ENCODE measurements at regions not wholly inside any gene's neighbourhood (a gene's known extent, or its start where the extent isn't known, plus 50 kb on each side); places are given as distances from the start of the nearest gene placed in this dataset.

DNA sequence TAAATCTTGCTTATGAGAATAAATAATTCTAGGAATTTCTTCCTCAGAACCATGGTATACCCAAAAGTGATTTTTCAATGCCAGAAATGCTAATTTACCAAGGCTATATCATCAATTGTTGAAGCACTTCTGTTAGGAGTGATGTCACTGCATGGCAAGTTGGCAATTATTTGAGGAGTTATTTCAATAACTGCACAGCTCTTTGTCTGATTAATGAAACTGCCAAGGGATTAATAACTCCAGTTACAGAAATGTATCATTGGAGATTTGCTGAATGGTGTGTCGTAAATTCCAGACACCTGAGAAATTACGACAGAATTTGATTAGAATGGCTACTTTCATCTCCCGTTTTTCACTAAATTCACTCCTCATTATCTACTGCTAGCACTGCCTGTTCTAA lies 182.6 kb upstream of the TYRP1 start:
- H3K79me2 ChIP-seq, result no peaks in the 10 kb centered on the region
- H3K27me3 ChIP-seq, result no peaks in the 10 kb centered on the region
- H3K4me2 ChIP-seq, result no peak overlapping the region
- H3K36me3 ChIP-seq (replicated peaks; ENCODE audit: insufficient read depth, low read depth), result no peaks in the 10 kb centered on the region
- no peak overlapping the region for H2AFZ ChIP-seq
- no peak overlapping the region for H3K27ac ChIP-seq
- H3K4me1 ChIP-seq (ENCODE audit: insufficient read depth), result peaks cover 7% of the 10 kb centered on the region
- no peak for DNase-seq (ENCODE audit: low spot score)
- TF ChIP-seq, protein P1, sequence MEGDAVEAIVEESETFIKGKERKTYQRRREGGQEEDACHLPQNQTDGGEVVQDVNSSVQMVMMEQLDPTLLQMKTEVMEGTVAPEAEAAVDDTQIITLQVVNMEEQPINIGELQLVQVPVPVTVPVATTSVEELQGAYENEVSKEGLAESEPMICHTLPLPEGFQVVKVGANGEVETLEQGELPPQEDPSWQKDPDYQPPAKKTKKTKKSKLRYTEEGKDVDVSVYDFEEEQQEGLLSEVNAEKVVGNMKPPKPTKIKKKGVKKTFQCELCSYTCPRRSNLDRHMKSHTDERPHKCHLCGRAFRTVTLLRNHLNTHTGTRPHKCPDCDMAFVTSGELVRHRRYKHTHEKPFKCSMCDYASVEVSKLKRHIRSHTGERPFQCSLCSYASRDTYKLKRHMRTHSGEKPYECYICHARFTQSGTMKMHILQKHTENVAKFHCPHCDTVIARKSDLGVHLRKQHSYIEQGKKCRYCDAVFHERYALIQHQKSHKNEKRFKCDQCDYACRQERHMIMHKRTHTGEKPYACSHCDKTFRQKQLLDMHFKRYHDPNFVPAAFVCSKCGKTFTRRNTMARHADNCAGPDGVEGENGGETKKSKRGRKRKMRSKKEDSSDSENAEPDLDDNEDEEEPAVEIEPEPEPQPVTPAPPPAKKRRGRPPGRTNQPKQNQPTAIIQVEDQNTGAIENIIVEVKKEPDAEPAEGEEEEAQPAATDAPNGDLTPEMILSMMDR (IDR thresholded peaks at IDR 0.05; ENCODE audit: poor library complexity), result no peak
- no peak for TF ChIP-seq EZH2 (IDR thresholded peaks at IDR 0.05; ENCODE audit: borderline replicate concordance)
- no peak for TF ChIP-seq EZH2phosphoT487 (IDR thresholded peaks at IDR 0.05; ENCODE audit: low read depth, severe bottlenecking, unreplicated experiment)
- H4K20me1 ChIP-seq (ENCODE audit: insufficient read depth, poor library complexity, severe bottlenecking), result no peaks in the 10 kb centered on the region
- H3K9me3 ChIP-seq (ENCODE audit: low read depth), result no peaks in the 10 kb centered on the region
- H3K4me3 ChIP-seq, result no peak overlapping the region
- 59% methylated on average over 3 of the region's 3 CpGs for WGBS (ENCODE audit: low lambda C conversion rate, missing lambda C conversion rate)
- no peaks in the 10 kb centered on the region for H3K9me2 ChIP-seq (replicated peaks; ENCODE audit: insufficient read depth)

DNA sequence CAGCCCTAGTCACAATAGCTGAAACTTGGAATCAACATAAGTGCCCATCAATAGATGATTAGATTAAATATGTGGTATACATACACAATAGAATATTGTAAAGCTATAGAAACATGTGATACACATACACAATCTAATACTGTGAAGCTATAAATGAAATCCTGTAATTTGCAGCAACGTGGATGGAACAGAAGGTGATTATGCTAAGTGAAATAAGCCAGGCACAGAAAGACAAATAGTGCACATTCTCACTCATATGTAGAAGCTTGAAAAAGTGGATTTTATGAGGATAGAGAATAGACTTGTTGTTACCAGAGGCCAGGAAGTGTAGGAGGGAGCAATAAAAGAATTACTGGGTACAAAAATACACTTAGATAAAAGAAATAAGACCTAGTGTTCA lies 181.5 kb upstream of the TYRP1 start:
- Histone ChIP-seq H3K27ac (no peak overlapping the region), H3K79me2 (no peaks in the 10 kb centered on the region), H3K36me3 (replicated peaks; ENCODE audit: insufficient read depth, low read depth) (no peaks in the 10 kb centered on the region), H3K4me2 (no peak overlapping the region), H3K27me3 (no peaks in the 10 kb centered on the region), H3K9me3 (ENCODE audit: low read depth) (no peaks in the 10 kb centered on the region), H3K4me3 (no peak overlapping the region), H4K20me1 (ENCODE audit: insufficient read depth, poor library complexity, severe bottlenecking) (no peaks in the 10 kb centered on the region), H3K9me2 (replicated peaks; ENCODE audit: insufficient read depth) (no peaks in the 10 kb centered on the region), H2AFZ (no peak overlapping the region), H3K4me1 (ENCODE audit: insufficient read depth) (peaks cover 8% of the 10 kb centered on the region)
- 18% methylated on average over 1 of the region's 1 CpG for WGBS (ENCODE audit: low lambda C conversion rate, missing lambda C conversion rate)
- TF ChIP-seq EZH2 (IDR thresholded peaks at IDR 0.05; ENCODE audit: borderline replicate concordance) (no peak), EZH2phosphoT487 (IDR thresholded peaks at IDR 0.05; ENCODE audit: low read depth, severe bottlenecking, unreplicated experiment) (no peak)
- TF ChIP-seq, protein P1 (IDR thresholded peaks at IDR 0.05; ENCODE audit: poor library complexity), result no peak
- DNase-seq (ENCODE audit: low spot score), result no peak

DNA sequence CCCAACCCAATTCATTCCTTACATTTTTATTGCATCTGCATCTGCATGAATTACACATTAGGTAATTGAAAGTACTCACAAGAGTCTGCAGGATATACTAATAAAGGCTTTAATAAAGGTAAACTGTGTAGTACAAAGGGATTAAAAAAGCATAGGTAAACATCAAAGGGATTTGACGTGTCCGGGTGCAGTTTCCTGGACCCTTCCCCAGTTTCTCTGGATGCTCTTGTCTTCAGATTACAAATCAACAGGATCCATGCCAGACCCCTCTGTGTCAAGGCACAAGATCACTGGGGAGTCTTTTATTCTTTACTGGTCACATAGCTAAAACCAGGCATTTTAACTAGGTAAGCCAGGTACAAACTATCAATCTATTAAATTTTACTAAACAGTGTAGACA lies 177.2 kb upstream of the TYRP1 start:
- Histone ChIP-seq H3K79me2 (no peaks in the 10 kb centered on the region), H3K4me2 (no peak overlapping the region), H3K27me3 (no peaks in the 10 kb centered on the region), H3K9me3 (ENCODE audit: low read depth) (no peaks in the 10 kb centered on the region), H3K27ac (peak overlapping the region; percentile 51), H3K36me3 (replicated peaks; ENCODE audit: insufficient read depth, low read depth) (no peaks in the 10 kb centered on the region), H3K4me3 (no peak overlapping the region), H4K20me1 (ENCODE audit: insufficient read depth, poor library complexity, severe bottlenecking) (no peaks in the 10 kb centered on the region), H3K9me2 (replicated peaks; ENCODE audit: insufficient read depth) (no peaks in the 10 kb centered on the region), H3K4me1 (ENCODE audit: insufficient read depth) (peaks cover 22% of the 10 kb centered on the region), H2AFZ (no peak overlapping the region)
- WGBS (ENCODE audit: low lambda C conversion rate, missing lambda C conversion rate), result 29% methylated on average over 2 of the region's 2 CpGs
- TF ChIP-seq EZH2phosphoT487 (IDR thresholded peaks at IDR 0.05; ENCODE audit: low read depth, severe bottlenecking, unreplicated experiment) (no peak), EZH2 (IDR thresholded peaks at IDR 0.05; ENCODE audit: borderline replicate concordance) (no peak)
- TF ChIP-seq, protein P1 (IDR thresholded peaks at IDR 0.05; ENCODE audit: poor library complexity), result no peak
- DNase-seq (ENCODE audit: low spot score), result no peak

DNA sequence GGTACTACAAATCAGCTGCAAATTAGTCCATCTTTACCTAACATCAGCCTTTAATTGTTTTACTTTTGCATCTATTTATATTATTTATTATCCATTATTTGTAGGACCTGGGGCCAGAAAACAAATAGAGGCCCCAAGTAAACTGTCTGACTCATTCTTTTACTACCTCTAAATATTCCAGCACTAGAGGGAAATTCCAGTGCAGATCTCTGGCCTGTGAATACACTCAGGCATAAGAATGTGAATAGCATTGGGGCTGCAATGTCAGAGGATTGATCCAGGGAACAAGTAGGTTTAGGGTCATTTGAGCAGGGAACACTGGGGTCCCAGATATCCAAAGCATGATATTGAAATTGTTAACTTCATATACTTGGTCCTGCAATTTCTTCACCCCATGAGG lies 176.6 kb upstream of the TYRP1 start:
- Histone ChIP-seq H3K4me3 (no peak overlapping the region), H3K9me3 (ENCODE audit: low read depth) (no peaks in the 10 kb centered on the region), H3K36me3 (replicated peaks; ENCODE audit: insufficient read depth, low read depth) (no peaks in the 10 kb centered on the region), H3K79me2 (no peaks in the 10 kb centered on the region), H3K27me3 (no peaks in the 10 kb centered on the region), H3K27ac (peak overlapping the region; percentile 51), H4K20me1 (ENCODE audit: insufficient read depth, poor library complexity, severe bottlenecking) (no peaks in the 10 kb centered on the region), H3K9me2 (replicated peaks; ENCODE audit: insufficient read depth) (no peaks in the 10 kb centered on the region), H3K4me2 (peak overlapping the region; percentile 21), H3K4me1 (ENCODE audit: insufficient read depth) (peaks cover 22% of the 10 kb centered on the region), H2AFZ (no peak overlapping the region)
- DNase-seq (ENCODE audit: low spot score), result peak; percentile 32
- TF ChIP-seq, protein P1 (IDR thresholded peaks at IDR 0.05; ENCODE audit: poor library complexity), result no peak
- no peak for TF ChIP-seq EZH2phosphoT487 (IDR thresholded peaks at IDR 0.05; ENCODE audit: low read depth, severe bottlenecking, unreplicated experiment)
- TF ChIP-seq EZH2 (IDR thresholded peaks at IDR 0.05; ENCODE audit: borderline replicate concordance), result no peak

All from hepatocyte (in vitro differentiated cells).